Hematopoietic multipotent progenitor cell treated with erythropoietin and hydrocortisone succinate and interleukin-3 and kit ligand, for 6 days (in vitro differentiated cells): ENCODE measurements at regions not wholly inside any gene's neighbourhood (a gene's known extent, or its start where the extent isn't known, plus 50 kb on each side); places are given as distances from the start of the nearest gene placed in this dataset.

ENCODE experiments used
- DNase-seq: peaks from one replicate; pipeline ENCODE4 v3.0.0-alpha.2; 2015

GRCh38 chr20:4095639-4096038 lies 53.0 kb upstream of the SMOX start:
- no peak for DNase-seq

GRCh38 chr20:4091490-4092479 lies 56.8 kb upstream of the SMOX start:
- DNase-seq, result peak; percentile 84

GRCh38 chr20:4090756-4091489 lies 57.7 kb upstream of the SMOX start:
- DNase-seq, result peak; percentile 80

- DNase-seq, result peak; percentile 50
Observed at GRCh38 chr20:4089756-4090487, 58.7 kb upstream of the SMOX start.

GRCh38 chr20:4088766-4089165 lies 59.9 kb upstream of the SMOX start:
- DNase-seq, result no peak

- DNase-seq, result no peak
Observed at GRCh38 chr20:4087923-4088322, 60.7 kb upstream of the SMOX start.

GRCh38 chr20:4086771-4087687 lies 61.6 kb upstream of the SMOX start:
- DNase-seq, result peak; percentile 56

GRCh38 chr20:4084721-4085120 lies 63.9 kb upstream of the SMOX start:
- DNase-seq, result no peak

GRCh38 chr20:4084096-4084495 lies 64.5 kb upstream of the SMOX start:
- DNase-seq, result no peak

GRCh38 chr20:4083098-4083865 lies 65.3 kb upstream of the SMOX start:
- peak; percentile 64 for DNase-seq

- DNase-seq, result peak; percentile 99
Observed at GRCh38 chr20:4082406-4083097, 66.1 kb upstream of the SMOX start.

GRCh38 chr20:4081421-4081820 lies 66.1 kb upstream of the RNF24 start:
- DNase-seq, result peak; percentile 76

- no peak for DNase-seq
Observed at GRCh38 chr20:4076671-4077070, 61.3 kb upstream of the RNF24 start.

GRCh38 chr20:4076033-4076432 lies 60.7 kb upstream of the RNF24 start:
- DNase-seq, result no peak

- no peak for DNase-seq
Observed at GRCh38 chr20:4074877-4075455, 59.6 kb upstream of the RNF24 start.

- no peak for DNase-seq
Observed at GRCh38 chr20:4073852-4074741, 58.7 kb upstream of the RNF24 start.

- no peak for DNase-seq
Observed at GRCh38 chr20:4071178-4071693, 55.9 kb upstream of the RNF24 start.

GRCh38 chr20:4070323-4071177 lies 55.2 kb upstream of the RNF24 start:
- no peak for DNase-seq
